Spinal cord (tissue), 9 donors: ENCODE measurements at regions not wholly inside any gene's neighbourhood (a gene's known extent, or its start where the extent isn't known, plus 50 kb on each side); places are given as distances from the start of the nearest gene placed in this dataset.
"Not testable (repeated sequence)": the region's sequence is repeated elsewhere in the genome, so short reads cannot be mapped to it uniquely, and the experiment has no call there.

Experiments
- DNase-seq, 6 donors: peaks; one replicate each; pipeline versions ENCODE4 v3.0.0 to v3.0.0-alpha.2; 2013 to 2015; ENCODE audit warnings: low spot score in 6 of 6, low read depth in 4 of 6
- H3K27ac ChIP-seq: one replicate; pipeline ENCODE4 v1.5.1; 2013; ENCODE audit warnings: low read depth, low read length, control low read depth
- H3K27me3 ChIP-seq: one replicate; pipeline ENCODE4 v1.6.1; 2013; ENCODE audit warnings: low read length; ENCODE audit not compliant: control insufficient read depth, insufficient read depth
- H3K36me3 ChIP-seq: one replicate; pipeline ENCODE4 v1.6.1; 2013; ENCODE audit warnings: low read length; ENCODE audit not compliant: control insufficient read depth, insufficient read depth
- H3K4me1 ChIP-seq: one replicate; pipeline ENCODE4 v1.6.1; 2013; ENCODE audit warnings: low read length; ENCODE audit not compliant: control insufficient read depth, insufficient read depth
- H3K4me3 ChIP-seq: one replicate; pipeline ENCODE4 v1.5.1; 2013; ENCODE audit warnings: low read depth, low read length, control low read depth
- H3K9me3 ChIP-seq: one replicate; pipeline ENCODE4 v1.6.1; 2013; ENCODE audit warnings: low read length; ENCODE audit not compliant: control insufficient read depth, insufficient read depth
- WGBS: methylation state at CpG from one replicate; pipeline ENCODE4 v1.1.5; 2013; ENCODE audit warnings: missing lambda C conversion rate; ENCODE audit not compliant: insufficient coverage; 5-methylcytosine and 5-hydroxymethylcytosine counted together
- donor health status: healthy.

- no peak overlapping the region for H3K4me3 ChIP-seq
- H3K27ac ChIP-seq: no peak overlapping the region
- H3K27me3 ChIP-seq: no peaks in the 10 kb centered on the region
- H3K9me3 ChIP-seq: peaks cover 8% of the 10 kb centered on the region
- peaks cover 52% of the 10 kb centered on the region for H3K4me1 ChIP-seq
- WGBS: 47% methylated on average over 7 of the region's 7 CpGs
- DNase-seq: no peak
- peaks cover 38% of the 10 kb centered on the region for H3K36me3 ChIP-seq
These were observed 66.1 kb upstream of the HGFAC start for GRCh38 chr4:3375688-3376087.

DNA sequence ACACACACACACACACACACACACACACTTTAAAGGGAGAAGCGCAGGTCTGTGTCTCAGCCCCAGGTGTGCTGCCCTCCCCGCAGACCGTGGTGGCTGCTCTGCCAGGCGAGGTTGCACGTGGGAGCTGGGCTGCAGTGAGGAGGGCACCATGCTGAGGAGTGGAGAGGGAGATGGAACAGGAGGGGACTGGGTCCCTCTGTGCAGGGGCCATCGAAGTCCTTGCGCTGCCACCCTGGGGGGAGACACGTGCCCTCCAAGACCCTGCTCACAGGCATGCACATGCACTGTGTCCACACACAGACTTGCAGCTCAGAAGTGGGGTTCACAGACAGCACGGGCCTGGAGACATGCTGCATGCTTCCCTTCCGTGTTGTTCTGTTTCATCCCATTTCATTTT, 65.5 kb upstream of the HGFAC start:
- Histone ChIP-seq H3K27ac (no peak overlapping the region), H3K36me3 (peaks cover 38% of the 10 kb centered on the region), H3K27me3 (no peaks in the 10 kb centered on the region), H3K4me1 (peaks cover 47% of the 10 kb centered on the region), H3K9me3 (peaks cover 8% of the 10 kb centered on the region), H3K4me3 (no peak overlapping the region)
- WGBS: 89% methylated on average over 9 of the region's 10 CpGs
- DNase-seq: no peak

- Histone ChIP-seq H3K36me3 (peaks cover 38% of the 10 kb centered on the region), H3K27me3 (no peaks in the 10 kb centered on the region), H3K4me1 (peaks cover 34% of the 10 kb centered on the region), H3K27ac (no peak overlapping the region), H3K9me3 (peaks cover 8% of the 10 kb centered on the region), H3K4me3 (no peak overlapping the region)
- WGBS: 90% methylated on average over 3 of the region's 6 CpGs
- DNase-seq: no peak
These were observed 64.2 kb upstream of the HGFAC start for GRCh38 chr4:3377557-3377956.

DNA sequence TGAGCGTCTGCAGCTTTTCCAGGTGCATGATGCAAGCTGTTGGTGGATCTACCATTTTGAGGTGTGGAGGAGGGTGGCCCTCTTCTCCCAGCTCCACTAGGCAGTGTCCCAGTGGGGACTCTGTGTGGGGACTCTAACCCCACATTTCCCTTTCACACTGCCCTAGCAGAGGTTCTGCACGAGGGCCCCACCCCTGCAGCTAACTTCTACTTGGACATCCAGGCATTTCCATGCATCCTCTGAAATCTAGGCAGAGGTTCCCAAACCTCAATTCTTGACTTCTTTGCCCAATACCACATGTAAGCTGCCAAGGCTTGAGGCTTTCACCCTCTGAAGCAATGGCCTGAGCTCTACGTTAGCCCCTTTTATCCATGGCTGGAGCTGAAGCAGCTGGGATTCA, 61.4 kb upstream of the HGFAC start:
- H3K27me3 ChIP-seq, H3K27ac ChIP-seq, H3K4me3 ChIP-seq, DNase-seq, H3K9me3 ChIP-seq: not testable (repeated sequence)
- Histone ChIP-seq H3K36me3 (peaks cover 21% of the 10 kb centered on the region), H3K4me1 (peaks cover 21% of the 10 kb centered on the region)
- 93% methylated on average over 3 of the region's 3 CpGs for WGBS

DNA sequence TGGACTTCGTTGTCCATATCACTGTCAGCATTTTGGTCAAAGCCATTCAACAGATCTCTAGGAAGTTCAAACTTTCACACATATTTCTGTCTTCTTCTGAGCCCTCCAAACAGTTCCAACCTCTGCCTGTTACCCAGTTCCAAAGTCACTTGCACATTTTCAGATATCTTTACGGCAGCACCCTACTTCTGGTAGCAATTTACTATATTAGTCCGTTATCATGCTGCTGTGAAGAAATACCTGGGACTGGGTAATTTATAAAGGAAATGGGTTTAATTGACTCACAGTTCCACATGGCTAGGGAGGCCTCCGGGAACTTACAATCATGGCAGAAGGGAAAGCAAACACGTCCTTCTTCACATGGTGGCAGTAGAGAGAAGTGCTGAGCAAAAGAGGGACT, 60.6 kb upstream of the HGFAC start:
- H3K4me3 ChIP-seq, DNase-seq, H3K27ac ChIP-seq, H3K9me3 ChIP-seq, H3K27me3 ChIP-seq: not testable (repeated sequence)
- H3K4me1 ChIP-seq: peaks cover 23% of the 10 kb centered on the region
- H3K36me3 ChIP-seq: peaks cover 20% of the 10 kb centered on the region
- 92% methylated on average over 2 of the region's 5 CpGs for WGBS

DNA sequence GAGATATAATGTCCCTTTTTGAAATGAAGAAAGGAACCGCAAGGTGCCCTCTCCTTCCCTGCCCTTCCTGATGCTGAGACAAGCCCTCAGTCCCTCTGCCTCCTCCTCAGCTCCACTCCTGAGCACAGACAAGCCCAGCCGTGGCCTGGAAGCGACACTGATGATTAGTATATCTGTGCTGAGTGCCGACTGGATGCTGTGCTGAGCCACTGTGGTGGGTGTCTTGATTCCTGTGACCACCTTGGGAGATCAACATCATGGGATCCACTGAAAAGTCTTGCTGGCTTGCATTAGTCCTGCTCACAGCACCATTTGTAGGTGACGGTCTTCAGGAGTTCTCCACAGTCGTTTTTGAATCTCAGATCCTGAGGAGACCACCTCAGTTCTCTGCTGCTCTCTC, 59.5 kb upstream of the HGFAC start:
- H3K9me3 ChIP-seq: peaks cover 8% of the 10 kb centered on the region
- H3K27me3 ChIP-seq: no peaks in the 10 kb centered on the region
- no peak overlapping the region for H3K27ac ChIP-seq
- no peak overlapping the region for H3K4me3 ChIP-seq
- DNase-seq: no peak
- H3K36me3 ChIP-seq: peaks cover 16% of the 10 kb centered on the region
- H3K4me1 ChIP-seq: peaks cover 28% of the 10 kb centered on the region
- WGBS: 75% methylated on average over 3 of the region's 6 CpGs

DNA sequence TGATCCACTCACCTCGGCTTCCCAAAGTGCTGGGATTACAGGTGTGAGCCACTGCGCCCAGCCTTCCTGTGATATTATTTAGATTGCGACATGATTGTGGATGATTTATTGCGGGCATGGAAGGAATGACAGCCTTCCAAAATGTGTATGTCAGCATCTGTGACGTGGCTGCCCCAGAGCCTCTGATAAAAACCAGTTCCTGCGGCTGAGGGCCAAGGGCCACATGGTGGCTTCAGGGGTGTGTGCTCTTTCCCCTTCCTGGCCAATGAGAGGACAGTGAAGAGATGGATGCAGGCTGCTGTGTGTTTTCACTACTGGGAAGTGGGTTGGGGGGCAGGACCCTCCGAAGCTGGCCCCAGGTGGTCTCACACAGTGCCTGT, 57.4 kb upstream of the HGFAC start:
- Histone ChIP-seq H3K27me3 (no peaks in the 10 kb centered on the region), H3K4me3 (no peak overlapping the region), H3K27ac (peak overlapping the region; percentile 6), H3K36me3 (peaks cover 16% of the 10 kb centered on the region), H3K9me3 (peaks cover 8% of the 10 kb centered on the region), H3K4me1 (peaks cover 47% of the 10 kb centered on the region)
- 92% methylated on average over 7 of the region's 7 CpGs for WGBS
- no peak for DNase-seq

- DNase-seq: no peak
- Histone ChIP-seq H3K27ac (peak overlapping the region; percentile 6), H3K27me3 (no peaks in the 10 kb centered on the region), H3K36me3 (peaks cover 22% of the 10 kb centered on the region), H3K4me1 (peaks cover 54% of the 10 kb centered on the region), H3K9me3 (peaks cover 4% of the 10 kb centered on the region), H3K4me3 (no peak overlapping the region)
- WGBS: 74% methylated on average over 34 of the region's 35 CpGs
These were observed 56.7 kb upstream of the HGFAC start for GRCh38 chr4:3384771-3385710.

DNA sequence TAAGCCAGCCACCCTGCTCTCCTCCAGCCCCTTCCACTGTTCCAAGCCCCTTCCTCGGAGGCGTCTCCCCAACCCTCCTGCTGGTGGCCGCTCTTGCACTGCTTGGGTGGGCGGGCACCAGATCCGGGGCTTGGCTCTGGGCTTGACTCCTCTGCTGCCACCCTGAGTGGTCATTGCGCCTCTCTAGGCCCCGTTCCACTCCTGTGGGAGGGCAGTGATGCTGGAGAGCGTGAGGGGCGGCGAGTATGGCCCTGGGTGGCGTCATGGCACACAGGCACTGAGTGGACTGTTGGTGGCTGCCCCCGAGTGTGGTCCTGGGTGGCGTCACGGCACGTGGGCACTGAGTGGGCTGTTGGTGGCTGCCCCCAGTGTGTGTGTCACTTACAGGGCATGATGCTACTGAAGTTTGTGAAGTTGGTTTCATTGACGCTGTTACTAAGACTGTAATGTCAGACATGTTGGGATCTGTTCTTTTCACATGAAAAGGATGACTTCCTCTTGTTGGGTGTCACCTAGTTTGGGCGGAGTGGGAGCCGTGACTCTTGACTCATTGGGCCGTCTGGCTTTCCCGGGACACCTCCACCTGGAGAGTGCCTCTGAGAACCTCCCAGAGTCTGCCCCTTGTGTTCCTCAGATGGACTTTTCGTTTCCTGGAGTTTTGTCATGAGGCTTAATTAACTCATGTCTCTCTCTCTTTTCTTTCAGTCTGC, 55.9 kb upstream of the HGFAC start:
- no peak overlapping the region for H3K4me3 ChIP-seq
- WGBS: 89% methylated on average over 20 of the region's 21 CpGs
- DNase-seq: no peak
- peaks cover 60% of the 10 kb centered on the region for H3K4me1 ChIP-seq
- H3K27ac ChIP-seq: no peak overlapping the region
- H3K36me3 ChIP-seq: peaks cover 27% of the 10 kb centered on the region
- H3K27me3 ChIP-seq: no peaks in the 10 kb centered on the region
- no peaks in the 10 kb centered on the region for H3K9me3 ChIP-seq
